Retinal pigment epithelial cell (primary cell): ENCODE measurements at regions not wholly inside any gene's neighbourhood (a gene's known extent, or its start where the extent isn't known, plus 50 kb on each side); places are given as distances from the start of the nearest gene placed in this dataset.

Experiments used
- DNase-seq: peaks from one replicate; pipeline ENCODE4 v3.0.0-alpha.2; 2010; ENCODE audit warnings: low read depth
- H3K4me3 ChIP-seq: 2 replicates; pipeline ENCODE4 v1.5.1; 2011; ENCODE audit warnings: mild to moderate bottlenecking, low read length, control low read depth, moderate library complexity
- TF ChIP-seq, protein P1 (sequence below): conservative IDR thresholded peaks from 2 replicates; pipeline ENCODE4 v1.5.1; 2011; ENCODE audit warnings: low read depth, low read length, control low read depth, inconsistent platforms

GRCh38 chr6:153625089-153625488 lies 414.0 kb upstream of the OPRM1 start:
- peak; percentile 51 for DNase-seq
- no peak overlapping the region for H3K4me3 ChIP-seq
- TF ChIP-seq, protein P1, sequence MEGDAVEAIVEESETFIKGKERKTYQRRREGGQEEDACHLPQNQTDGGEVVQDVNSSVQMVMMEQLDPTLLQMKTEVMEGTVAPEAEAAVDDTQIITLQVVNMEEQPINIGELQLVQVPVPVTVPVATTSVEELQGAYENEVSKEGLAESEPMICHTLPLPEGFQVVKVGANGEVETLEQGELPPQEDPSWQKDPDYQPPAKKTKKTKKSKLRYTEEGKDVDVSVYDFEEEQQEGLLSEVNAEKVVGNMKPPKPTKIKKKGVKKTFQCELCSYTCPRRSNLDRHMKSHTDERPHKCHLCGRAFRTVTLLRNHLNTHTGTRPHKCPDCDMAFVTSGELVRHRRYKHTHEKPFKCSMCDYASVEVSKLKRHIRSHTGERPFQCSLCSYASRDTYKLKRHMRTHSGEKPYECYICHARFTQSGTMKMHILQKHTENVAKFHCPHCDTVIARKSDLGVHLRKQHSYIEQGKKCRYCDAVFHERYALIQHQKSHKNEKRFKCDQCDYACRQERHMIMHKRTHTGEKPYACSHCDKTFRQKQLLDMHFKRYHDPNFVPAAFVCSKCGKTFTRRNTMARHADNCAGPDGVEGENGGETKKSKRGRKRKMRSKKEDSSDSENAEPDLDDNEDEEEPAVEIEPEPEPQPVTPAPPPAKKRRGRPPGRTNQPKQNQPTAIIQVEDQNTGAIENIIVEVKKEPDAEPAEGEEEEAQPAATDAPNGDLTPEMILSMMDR = no peak

DNA sequence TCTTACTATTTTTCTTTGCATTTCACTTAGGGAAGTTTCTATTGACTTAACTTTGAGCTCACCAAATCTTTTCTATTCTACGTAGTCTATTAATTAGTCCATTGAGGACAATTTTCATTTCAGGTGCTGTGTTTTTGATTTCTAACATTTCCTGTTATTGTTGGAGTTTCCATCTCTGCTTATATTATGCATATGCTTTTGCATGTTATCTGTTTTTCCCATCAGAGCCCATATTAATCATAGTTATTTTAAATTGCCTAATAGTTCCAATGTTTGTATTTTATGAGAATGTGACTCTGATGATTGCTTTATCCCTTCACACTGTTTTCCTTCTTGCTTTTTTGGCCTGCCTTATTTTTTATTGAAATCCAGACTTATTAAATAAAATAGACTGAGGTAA lies 414.5 kb upstream of the OPRM1 start:
- DNase-seq = no peak
- TF ChIP-seq, protein P1 = no peak
- no peak overlapping the region for H3K4me3 ChIP-seq

DNA sequence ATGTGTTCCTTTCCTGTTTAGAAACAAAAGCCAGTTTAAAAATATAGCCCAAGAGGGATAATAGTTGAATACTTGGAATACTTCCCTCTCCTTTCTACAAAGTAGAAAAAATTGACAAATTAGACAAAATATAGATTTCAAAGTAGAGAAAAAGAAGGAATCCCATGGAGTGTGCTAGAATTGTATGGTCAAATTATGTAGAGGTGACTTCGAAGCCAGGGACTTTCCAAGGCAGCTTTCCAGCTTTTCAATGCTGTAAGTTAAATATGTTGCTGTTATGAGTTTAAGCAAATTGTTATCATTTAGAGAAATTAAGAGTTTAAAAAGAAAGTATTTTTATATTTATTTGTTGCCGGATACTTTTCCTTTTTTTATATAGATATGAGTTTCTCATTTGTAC lies 415.5 kb upstream of the OPRM1 start:
- H3K4me3 ChIP-seq = no peak overlapping the region
- DNase-seq = no peak
- TF ChIP-seq, protein P1 = no peak

DNA sequence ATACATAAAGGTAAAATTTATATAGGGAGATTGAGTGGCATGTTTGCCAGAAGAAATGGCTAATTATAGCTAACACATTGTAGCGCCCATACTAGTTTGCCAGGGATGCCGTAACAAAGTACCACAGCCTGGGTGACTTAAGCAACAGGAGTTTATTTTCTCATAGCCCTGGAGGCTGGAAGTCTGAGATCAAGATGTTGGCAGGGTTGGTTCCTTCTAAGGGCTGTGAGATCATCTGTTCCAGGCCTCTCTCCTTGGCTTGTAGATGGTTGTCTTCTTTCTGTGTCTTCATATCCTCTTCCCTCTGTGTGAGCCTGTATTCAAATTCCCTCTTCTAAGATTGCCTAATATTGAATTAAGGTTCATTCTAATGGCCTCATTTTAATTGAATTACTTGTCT lies 417.5 kb upstream of the OPRM1 start:
- DNase-seq = no peak
- TF ChIP-seq, protein P1 = no peak
- H3K4me3 ChIP-seq = no peak overlapping the region

DNA sequence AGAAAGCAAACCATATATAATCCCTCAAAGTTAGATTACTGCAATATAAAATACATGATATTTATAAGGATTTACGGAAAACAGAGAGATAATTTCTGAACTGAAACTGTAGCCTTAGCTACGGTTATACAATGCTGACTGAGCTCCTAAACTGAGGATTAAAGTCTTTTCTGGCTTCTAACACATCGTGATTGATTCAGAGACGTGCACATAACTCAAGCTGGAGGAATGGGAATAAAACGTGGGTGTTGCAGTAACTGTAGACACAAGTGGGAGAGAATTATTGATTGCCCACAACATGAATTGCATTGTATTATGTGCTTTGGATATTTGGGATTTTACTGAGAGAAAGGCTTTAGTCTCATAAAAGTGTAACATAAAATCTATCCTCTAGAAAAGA lies 418.0 kb upstream of the OPRM1 start:
- TF ChIP-seq, protein P1 = no peak
- no peak for DNase-seq
- H3K4me3 ChIP-seq = no peak overlapping the region

- TF ChIP-seq, protein P1 = no peak
- DNase-seq = no peak
- no peak overlapping the region for H3K4me3 ChIP-seq
Observed at GRCh38 chr6:153618371-153619322, 420.4 kb upstream of the OPRM1 start.

GRCh38 chr6:153616506-153616905 lies 422.5 kb upstream of the OPRM1 start:
- DNase-seq = no peak
- no peak overlapping the region for H3K4me3 ChIP-seq
- TF ChIP-seq, protein P1 = no peak
